Upper lobe of left lung (tissue), 6 donors: ENCODE measurements at regions not wholly inside any gene's neighbourhood (a gene's known extent, or its start where the extent isn't known, plus 50 kb on each side); places are given as distances from the start of the nearest gene placed in this dataset.
A peak's percentile ranks its signal among the peaks of the same experiment; 100 is the strongest.

Experiments
- ATAC-seq, 2 donors: fragments of 200-7000 bp; cut with Tn5 transposase; one replicate each; pipeline ENCODE4 v1.9.1; 2022; ENCODE audit warnings: mild to moderate bottlenecking in 2 of 2, moderate library complexity in 2 of 2; ENCODE audit not compliant: low FRiP score in 2 of 2
- DNase-seq, 2 donors: peaks; one replicate each; pipeline ENCODE4 v3.0.0-alpha.2; 2019 to 2020
- H3K27ac ChIP-seq, 4 donors: fragments of 200-600 bp; sonication (generic); one replicate each; pipeline ENCODE4 v1.5.1; 2016 to 2019
- H3K27me3 ChIP-seq, 4 donors: fragments of 200-600 bp; sonication (generic); one replicate each; pipeline ENCODE4 v1.5.1; 2017 to 2019
- H3K36me3 ChIP-seq, 4 donors: fragments of 200-600 bp; sonication (generic); one replicate each; pipeline ENCODE4 v1.5.1; 2016 to 2019
- H3K4me1 ChIP-seq, 4 donors: fragments of 200-600 bp; sonication (generic); one replicate each; pipeline ENCODE4 v1.5.1; 2018 to 2019
- H3K4me3 ChIP-seq, 4 donors: fragments of 200-600 bp; sonication (generic); one replicate each; pipeline ENCODE4 v1.5.1; 2017 to 2019; ENCODE audit warnings: mild to moderate bottlenecking in 2 of 4, moderate library complexity in 1 of 4
- H3K9me3 ChIP-seq, 4 donors: fragments of 200-600 bp; sonication (generic); one replicate each; pipeline ENCODE4 v1.5.1; 2018 to 2019
- EP300 ChIP-seq, 4 donors: sonication (generic); formaldehyde crosslinking; IDR thresholded peaks; one replicate each; pipeline ENCODE4 v1.5.1; 2017; ENCODE audit warnings: antibody characterized with exemption in 4 of 4, control low read depth in 2 of 4
- POLR2A ChIP-seq, 4 donors: fragments of 450-650 bp; IDR thresholded peaks; one replicate each; pipeline ENCODE4 v1.5.1; 2016 to 2017; ENCODE audit warnings: antibody characterized with exemption in 4 of 4, mild to moderate bottlenecking in 2 of 4
- POLR2AphosphoS5 ChIP-seq, 2 donors: sonication (generic); formaldehyde crosslinking; IDR thresholded peaks; one replicate each; pipeline ENCODE4 v1.5.1; 2017; ENCODE audit warnings: antibody characterized with exemption in 2 of 2
- WGBS, 2 donors: methylation state at CpG; one replicate each; pipeline ENCODE4 v1.1.5; 2017 to 2018; 5-methylcytosine and 5-hydroxymethylcytosine counted together
- TF ChIP-seq, protein P1 (sequence below), 6 experiments: fragments of 450-650 bp in 4 of 6; fragments of 200-600 bp in 2 of 6; sonication (generic) in 2 of 6; IDR thresholded peaks; one replicate each; pipeline ENCODE4 v1.5.1; 2016 to 2019; ENCODE audit warnings: antibody characterized with exemption in 6 of 6
- donor health status: DM: no; HTN: no; CAD: no; lungs with moderate emphysema.
- donor health status: DM: no; HTN: yes; CAD: no; lungs with severe emphysema.

DNA sequence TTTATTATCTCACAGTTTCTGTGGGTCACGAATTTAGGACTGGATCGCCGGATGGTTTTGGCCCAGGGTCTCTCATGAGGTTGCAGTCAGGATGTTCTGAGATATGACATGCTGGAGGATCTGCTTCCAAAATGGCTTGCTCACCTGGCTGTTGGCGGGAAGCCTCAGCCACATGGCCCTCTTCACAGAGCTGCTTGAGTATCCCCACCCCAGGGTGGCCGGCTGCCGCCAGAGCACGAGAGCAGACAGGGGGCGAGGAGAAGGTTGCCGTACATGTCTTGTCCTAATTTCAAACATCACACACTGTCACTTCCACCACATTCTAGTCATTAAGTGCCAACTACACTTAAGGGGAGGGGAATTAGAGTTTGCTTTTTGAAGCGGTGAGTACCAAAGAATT, 365.8 kb downstream of the FGFR2 start:
- no peak for ATAC-seq
- DNase-seq: peak in 1 of 2 donors; percentile 60
- Histone ChIP-seq H3K9me3 (peaks cover 0 to 2% (median under 1%) of the 10 kb centered on the region in 4 donors), H3K36me3 (no peaks in the 10 kb centered on the region), H3K4me3 (no peak overlapping the region), H3K27me3 (no peaks in the 10 kb centered on the region), H3K4me1 (no peaks in the 10 kb centered on the region), H3K27ac (no peak overlapping the region)
- TF ChIP-seq, protein P1, sequence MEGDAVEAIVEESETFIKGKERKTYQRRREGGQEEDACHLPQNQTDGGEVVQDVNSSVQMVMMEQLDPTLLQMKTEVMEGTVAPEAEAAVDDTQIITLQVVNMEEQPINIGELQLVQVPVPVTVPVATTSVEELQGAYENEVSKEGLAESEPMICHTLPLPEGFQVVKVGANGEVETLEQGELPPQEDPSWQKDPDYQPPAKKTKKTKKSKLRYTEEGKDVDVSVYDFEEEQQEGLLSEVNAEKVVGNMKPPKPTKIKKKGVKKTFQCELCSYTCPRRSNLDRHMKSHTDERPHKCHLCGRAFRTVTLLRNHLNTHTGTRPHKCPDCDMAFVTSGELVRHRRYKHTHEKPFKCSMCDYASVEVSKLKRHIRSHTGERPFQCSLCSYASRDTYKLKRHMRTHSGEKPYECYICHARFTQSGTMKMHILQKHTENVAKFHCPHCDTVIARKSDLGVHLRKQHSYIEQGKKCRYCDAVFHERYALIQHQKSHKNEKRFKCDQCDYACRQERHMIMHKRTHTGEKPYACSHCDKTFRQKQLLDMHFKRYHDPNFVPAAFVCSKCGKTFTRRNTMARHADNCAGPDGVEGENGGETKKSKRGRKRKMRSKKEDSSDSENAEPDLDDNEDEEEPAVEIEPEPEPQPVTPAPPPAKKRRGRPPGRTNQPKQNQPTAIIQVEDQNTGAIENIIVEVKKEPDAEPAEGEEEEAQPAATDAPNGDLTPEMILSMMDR (IDR thresholded peaks at IDR 0.05): no peak
- TF ChIP-seq EP300 (IDR thresholded peaks at IDR 0.05) (no peak), POLR2AphosphoS5 (IDR thresholded peaks at IDR 0.05) (no peak), POLR2A (IDR thresholded peaks at IDR 0.05) (no peak)
- 85 to 86% methylated on average over 5 to 10 of the region's 10 CpGs for WGBS, 2 donors

DNA sequence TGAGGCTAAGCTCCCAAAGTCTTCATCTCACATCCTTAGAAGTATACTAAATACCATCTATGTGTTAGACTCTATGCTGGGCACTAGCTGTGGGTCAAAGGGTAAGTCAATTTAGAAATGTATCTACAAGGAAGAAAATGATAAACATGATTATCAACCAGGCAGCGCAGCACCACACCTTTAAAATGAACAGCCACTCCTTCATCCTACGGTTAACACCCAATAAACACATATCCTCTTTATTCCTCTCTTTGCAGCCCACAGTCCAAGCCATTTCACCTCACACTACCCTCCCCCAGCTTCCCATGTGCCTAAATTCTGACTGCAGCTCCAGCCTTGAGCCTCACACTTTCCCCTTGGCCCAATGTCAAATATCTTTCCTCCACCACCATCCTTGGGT, 362.6 kb downstream of the FGFR2 start:
- H3K4me1 ChIP-seq: no peaks in the 10 kb centered on the region
- no peak overlapping the region for H3K4me3 ChIP-seq
- H3K9me3 ChIP-seq: peaks cover 0 to 9% (median 3%) of the 10 kb centered on the region in 4 donors
- DNase-seq (no peak), ATAC-seq (no peak)
- TF ChIP-seq POLR2AphosphoS5 (IDR thresholded peaks at IDR 0.05): no peak
- TF ChIP-seq, protein P1 (IDR thresholded peaks at IDR 0.05): no peak
- TF ChIP-seq POLR2A (IDR thresholded peaks at IDR 0.05): no peak
- TF ChIP-seq EP300 (IDR thresholded peaks at IDR 0.05): no peak
- WGBS, 2 donors: 93 to 94% methylated on average over 2 of the region's 2 CpGs
- no peaks in the 10 kb centered on the region for H3K36me3 ChIP-seq
- no peaks in the 10 kb centered on the region for H3K27me3 ChIP-seq
- H3K27ac ChIP-seq: no peak overlapping the region

DNA sequence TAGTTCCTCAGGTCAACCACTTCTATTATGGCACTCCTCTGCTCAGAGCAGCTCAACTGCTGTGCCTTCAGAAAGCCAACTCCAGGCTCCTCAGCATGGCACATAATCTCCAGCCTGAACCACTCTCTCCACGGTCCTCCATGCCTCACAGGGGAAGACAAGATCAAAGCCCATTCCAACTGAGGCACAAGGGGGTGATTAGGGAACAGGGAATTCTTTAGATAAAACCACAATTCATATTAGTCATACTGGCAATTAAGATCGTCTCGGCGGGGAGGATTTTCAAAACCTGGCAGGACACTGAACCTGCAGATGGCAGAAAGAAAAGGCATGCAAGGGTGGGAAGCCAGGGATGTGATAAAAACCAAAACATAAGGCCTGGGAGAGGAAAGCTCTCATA, 361.6 kb downstream of the FGFR2 start:
- DNase-seq (no peak), ATAC-seq (no peak)
- 91 to 92% methylated on average over 4 of the region's 4 CpGs for WGBS, 2 donors
- H3K27ac ChIP-seq: no peak overlapping the region
- H3K9me3 ChIP-seq: peaks cover 0 to 9% (median 3%) of the 10 kb centered on the region in 4 donors
- no peaks in the 10 kb centered on the region for H3K36me3 ChIP-seq
- TF ChIP-seq POLR2AphosphoS5 (IDR thresholded peaks at IDR 0.05): no peak
- TF ChIP-seq EP300 (IDR thresholded peaks at IDR 0.05): no peak
- TF ChIP-seq POLR2A (IDR thresholded peaks at IDR 0.05): no peak
- TF ChIP-seq, protein P1 (IDR thresholded peaks at IDR 0.05): no peak
- H3K4me1 ChIP-seq: no peaks in the 10 kb centered on the region
- no peaks in the 10 kb centered on the region for H3K27me3 ChIP-seq
- H3K4me3 ChIP-seq: no peak overlapping the region

DNA sequence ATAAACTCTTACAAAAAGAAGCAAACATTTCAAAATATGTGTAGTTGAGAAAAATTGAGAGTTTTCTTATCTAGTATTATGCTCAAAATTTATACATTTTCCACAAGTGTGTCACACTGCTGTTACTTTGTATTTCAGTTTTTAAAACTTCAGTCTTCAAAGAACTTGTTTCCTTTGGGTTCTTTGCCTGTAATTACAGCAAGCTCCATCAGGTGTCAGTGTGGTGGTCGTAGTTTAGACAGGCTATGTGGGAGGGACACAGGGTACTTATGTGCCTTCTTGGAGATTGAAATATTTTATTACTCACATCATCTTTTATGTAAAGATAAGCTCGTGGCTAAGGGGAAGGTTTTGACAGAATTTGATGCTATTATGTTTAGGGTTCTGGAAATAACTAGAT, 360.5 kb downstream of the FGFR2 start:
- no peaks in the 10 kb centered on the region for H3K4me1 ChIP-seq
- peaks cover 0 to 9% (median 3%) of the 10 kb centered on the region in 4 donors for H3K9me3 ChIP-seq
- no peak overlapping the region for H3K27ac ChIP-seq
- TF ChIP-seq POLR2A (IDR thresholded peaks at IDR 0.05) (no peak), EP300 (IDR thresholded peaks at IDR 0.05) (no peak), POLR2AphosphoS5 (IDR thresholded peaks at IDR 0.05) (no peak)
- TF ChIP-seq, protein P1 (IDR thresholded peaks at IDR 0.05): no peak
- ATAC-seq: no peak
- H3K27me3 ChIP-seq: no peaks in the 10 kb centered on the region
- no peaks in the 10 kb centered on the region for H3K36me3 ChIP-seq
- no peak for DNase-seq
- H3K4me3 ChIP-seq: no peak overlapping the region
- WGBS, 2 donors: 69 to 70% methylated on average over 2 of the region's 2 CpGs

DNA sequence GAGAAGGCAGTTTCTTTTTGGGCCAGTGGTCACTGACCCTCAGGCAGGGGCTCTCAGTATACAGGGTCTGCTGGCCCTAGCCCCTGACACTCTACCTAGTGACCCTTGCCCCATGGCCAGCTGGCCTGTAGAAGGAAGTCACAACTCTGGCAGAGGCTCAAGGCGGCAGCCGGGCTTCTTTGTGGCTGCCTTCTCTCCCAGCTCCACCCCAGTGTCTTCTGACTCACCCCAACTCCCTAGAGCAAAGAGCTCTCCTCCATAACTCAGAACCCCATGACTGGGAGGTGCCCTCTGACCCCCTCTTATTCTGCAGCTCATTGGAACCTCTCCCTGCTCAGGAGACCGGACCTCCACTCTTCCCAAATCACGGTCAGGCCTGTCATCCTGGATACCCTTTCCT, 358.2 kb downstream of the FGFR2 start:
- WGBS, 2 donors: 69 to 77% methylated on average over 4 of the region's 4 CpGs
- peaks cover 0 to 9% (median 3%) of the 10 kb centered on the region in 4 donors for H3K9me3 ChIP-seq
- DNase-seq (peak in 1 of 2 donors; percentile 31), ATAC-seq (peak in 1 of 2 donors; percentile 13)
- no peaks in the 10 kb centered on the region for H3K27me3 ChIP-seq
- H3K4me3 ChIP-seq: no peak overlapping the region
- no peaks in the 10 kb centered on the region for H3K4me1 ChIP-seq
- H3K27ac ChIP-seq: no peak overlapping the region
- no peaks in the 10 kb centered on the region for H3K36me3 ChIP-seq
- TF ChIP-seq POLR2A (IDR thresholded peaks at IDR 0.05) (no peak), EP300 (IDR thresholded peaks at IDR 0.05) (no peak), POLR2AphosphoS5 (IDR thresholded peaks at IDR 0.05) (no peak)
- TF ChIP-seq, protein P1 (IDR thresholded peaks at IDR 0.05): no peak
